ENCODE measurements at regions not wholly inside any gene's neighbourhood (a gene's known extent, or its start where the extent isn't known, plus 50 kb on each side); places are given as distances from the start of the nearest gene placed in this dataset.

- H3K27ac ChIP-seq = no peak overlapping the region
- WGBS (ENCODE audit: low lambda C conversion rate, missing lambda C conversion rate) = 85% methylated on average over 10 of the region's 10 CpGs
- H3K36me3 ChIP-seq (replicated peaks; ENCODE audit: insufficient read depth, low read depth) = no peaks in the 10 kb centered on the region
- no peaks in the 10 kb centered on the region for H3K27me3 ChIP-seq
- H4K20me1 ChIP-seq (ENCODE audit: insufficient read depth, poor library complexity, severe bottlenecking) = no peaks in the 10 kb centered on the region
- H3K9me2 ChIP-seq (replicated peaks; ENCODE audit: insufficient read depth) = no peaks in the 10 kb centered on the region
- H3K79me2 ChIP-seq = no peaks in the 10 kb centered on the region
- H3K4me3 ChIP-seq = no peak overlapping the region
- DNase-seq (ENCODE audit: low spot score) = no peak
- H3K9me3 ChIP-seq (ENCODE audit: low read depth) = no peaks in the 10 kb centered on the region
- H2AFZ ChIP-seq = no peak overlapping the region
- H3K4me2 ChIP-seq = no peak overlapping the region
- TF ChIP-seq EZH2 (IDR thresholded peaks at IDR 0.05; ENCODE audit: borderline replicate concordance) (no peak), CTCF (IDR thresholded peaks at IDR 0.05; ENCODE audit: poor library complexity) (no peak), EZH2phosphoT487 (IDR thresholded peaks at IDR 0.05; ENCODE audit: low read depth, severe bottlenecking, unreplicated experiment) (no peak)
- peaks cover 7% of the 10 kb centered on the region for H3K4me1 ChIP-seq (ENCODE audit: insufficient read depth)
Measured at GRCh38 chr21:39120876-39121599, 62.2 kb downstream of the PSMG1 start.

- Histone ChIP-seq H3K9me3 (ENCODE audit: low read depth) (no peaks in the 10 kb centered on the region), H3K27ac (no peak overlapping the region), H3K4me3 (no peak overlapping the region), H3K9me2 (replicated peaks; ENCODE audit: insufficient read depth) (no peaks in the 10 kb centered on the region), H3K4me1 (ENCODE audit: insufficient read depth) (peaks cover 6% of the 10 kb centered on the region), H4K20me1 (ENCODE audit: insufficient read depth, poor library complexity, severe bottlenecking) (no peaks in the 10 kb centered on the region), H2AFZ (no peak overlapping the region), H3K36me3 (replicated peaks; ENCODE audit: insufficient read depth, low read depth) (no peaks in the 10 kb centered on the region), H3K4me2 (no peak overlapping the region), H3K27me3 (no peaks in the 10 kb centered on the region), H3K79me2 (no peaks in the 10 kb centered on the region)
- DNase-seq (ENCODE audit: low spot score) = no peak
- 89% methylated on average over 6 of the region's 6 CpGs for WGBS (ENCODE audit: low lambda C conversion rate, missing lambda C conversion rate)
- no peak for TF ChIP-seq EZH2phosphoT487 (IDR thresholded peaks at IDR 0.05; ENCODE audit: low read depth, severe bottlenecking, unreplicated experiment)
- no peak for TF ChIP-seq EZH2 (IDR thresholded peaks at IDR 0.05; ENCODE audit: borderline replicate concordance)
- TF ChIP-seq CTCF (IDR thresholded peaks at IDR 0.05; ENCODE audit: poor library complexity) = no peak
Measured at GRCh38 chr21:39119891-39120290, 63.4 kb downstream of the PSMG1 start.

- Histone ChIP-seq H4K20me1 (ENCODE audit: insufficient read depth, poor library complexity, severe bottlenecking) (no peaks in the 10 kb centered on the region), H3K79me2 (no peaks in the 10 kb centered on the region), H3K4me2 (no peak overlapping the region), H3K9me2 (replicated peaks; ENCODE audit: insufficient read depth) (no peaks in the 10 kb centered on the region), H3K4me3 (no peak overlapping the region), H2AFZ (no peak overlapping the region), H3K4me1 (ENCODE audit: insufficient read depth) (no peaks in the 10 kb centered on the region), H3K9me3 (ENCODE audit: low read depth) (no peaks in the 10 kb centered on the region), H3K27ac (no peak overlapping the region), H3K36me3 (replicated peaks; ENCODE audit: insufficient read depth, low read depth) (no peaks in the 10 kb centered on the region), H3K27me3 (no peaks in the 10 kb centered on the region)
- WGBS (ENCODE audit: low lambda C conversion rate, missing lambda C conversion rate) = 95% methylated on average over 8 of the region's 8 CpGs
- TF ChIP-seq EZH2 (IDR thresholded peaks at IDR 0.05; ENCODE audit: borderline replicate concordance) (no peak), EZH2phosphoT487 (IDR thresholded peaks at IDR 0.05; ENCODE audit: low read depth, severe bottlenecking, unreplicated experiment) (no peak), CTCF (IDR thresholded peaks at IDR 0.05; ENCODE audit: poor library complexity) (no peak)
- no peak for DNase-seq (ENCODE audit: low spot score)
Measured at GRCh38 chr21:39118604-39119215, 64.5 kb downstream of the PSMG1 start.
